Esophagus muscularis mucosa (tissue), 4 donors: ENCODE measurements at regions not wholly inside any gene's neighbourhood (a gene's known extent, or its start where the extent isn't known, plus 50 kb on each side); places are given as distances from the start of the nearest gene placed in this dataset.

Experiments
- DNase-seq: peaks from one replicate; pipeline ENCODE4 v3.0.0-alpha.2; 2017; ENCODE audit errors: extremely low spot score
- H3K27ac ChIP-seq, 4 donors: fragments of 200-600 bp; sonication (generic); replicated peaks in 1 of 4; 1 replicate in 3 of 4; 2 replicates in 1 of 4; pipeline ENCODE4 v1.5.1; 2016 to 2019; ENCODE audit warnings: mild to moderate bottlenecking in 1 of 4
- H3K27me3 ChIP-seq, 4 donors: fragments of 200-600 bp; sonication (generic); one replicate each; pipeline versions ENCODE4 v1.5.1 to v1.6.0; 2016 to 2019
- H3K36me3 ChIP-seq, 4 donors: fragments of 200-600 bp; sonication (generic); one replicate each; pipeline ENCODE4 v1.5.1; 2016 to 2019
- H3K4me1 ChIP-seq, 4 donors: fragments of 200-600 bp; sonication (generic); one replicate each; pipeline ENCODE4 v1.5.1; 2016 to 2019
- H3K4me3 ChIP-seq, 4 donors: fragments of 200-600 bp; sonication (generic); 1 replicate in 2 of 4; 2 replicates in 2 of 4; pipeline ENCODE4 v1.5.1; 2016 to 2019; ENCODE audit warnings: mild to moderate bottlenecking in 4 of 4, moderate library complexity in 1 of 4
- H3K9me3 ChIP-seq, 4 donors: fragments of 200-600 bp; sonication (generic); 1 replicate in 3 of 4; 2 replicates in 1 of 4; pipeline ENCODE4 v1.5.1; 2016 to 2019
- CTCF ChIP-seq, 3 experiments: fragments of 200-600 bp in 2 of 3; fragments of 450-650 bp in 1 of 3; sonication (generic) in 2 of 3; IDR thresholded peaks; one replicate each; pipeline ENCODE4 v1.5.1; 2017 to 2019; ENCODE audit warnings: antibody characterized with exemption in 3 of 3, mild to moderate bottlenecking in 2 of 3, moderate library complexity in 1 of 3
- EP300 ChIP-seq: sonication (generic); formaldehyde crosslinking; IDR thresholded peaks from one replicate; pipeline ENCODE4 v1.6.1; 2017; ENCODE audit warnings: antibody characterized with exemption
- POLR2A ChIP-seq: fragments of 450-650 bp; IDR thresholded peaks from one replicate; pipeline ENCODE4 v1.6.1; 2017; ENCODE audit warnings: antibody characterized with exemption, moderate library complexity, mild to moderate bottlenecking, low read depth
- POLR2AphosphoS5 ChIP-seq, 2 donors: sonication (generic); formaldehyde crosslinking; IDR thresholded peaks; one replicate each; pipeline ENCODE4 v1.6.1; 2017; ENCODE audit warnings: antibody characterized with exemption in 2 of 2
- WGBS: methylation state at CpG from one replicate; pipeline ENCODE4 v1.1.5; 2018; 5-methylcytosine and 5-hydroxymethylcytosine counted together
- intact Hi-C: fragments of 100-400 bp; cut with DNase I; formaldehyde crosslinking; loops from one replicate; pipeline ENCODE4 v1.15.1; 2023

GRCh38 chr20:22241609-22242008, 342.8 kb downstream of the FOXA2 start:
- no peak for DNase-seq
- TF ChIP-seq EP300 (no peak), POLR2A (no peak), CTCF (IDR thresholded peaks at IDR 0.05) (no peak), POLR2AphosphoS5 (IDR thresholded peaks at IDR 0.05) (no peak)
- H3K9me3 ChIP-seq: no peaks in the 10 kb centered on the region
- WGBS: 100% methylated on average over 1 of the region's 1 CpG
- H3K36me3 ChIP-seq: no peaks in the 10 kb centered on the region
- H3K4me3 ChIP-seq: no peak overlapping the region
- intact Hi-C loops: no loop called here
- H3K27me3 ChIP-seq: peaks cover 0 to 7% (median 0%) of the 10 kb centered on the region in 4 donors
- no peak overlapping the region for H3K27ac ChIP-seq
- H3K4me1 ChIP-seq: no peaks in the 10 kb centered on the region

GRCh38 chr20:22232923-22233322, 351.4 kb downstream of the FOXA2 start:
- Histone ChIP-seq H3K9me3 (no peaks in the 10 kb centered on the region), H3K4me1 (no peaks in the 10 kb centered on the region), H3K27me3 (no peaks in the 10 kb centered on the region), H3K27ac (no peak overlapping the region), H3K36me3 (no peaks in the 10 kb centered on the region), H3K4me3 (no peak overlapping the region)
- intact Hi-C loops: no loop called here
- TF ChIP-seq POLR2A (no peak), POLR2AphosphoS5 (IDR thresholded peaks at IDR 0.05) (no peak), EP300 (no peak), CTCF (IDR thresholded peaks at IDR 0.05) (no peak)
- DNase-seq: peak; percentile 89

- no peaks in the 10 kb centered on the region for H3K27me3 ChIP-seq
- intact Hi-C loops: no loop called here
- 37% methylated on average over 7 of the region's 9 CpGs for WGBS
- H3K36me3 ChIP-seq: no peaks in the 10 kb centered on the region
- no peaks in the 10 kb centered on the region for H3K9me3 ChIP-seq
- no peak for TF ChIP-seq CTCF (IDR thresholded peaks at IDR 0.05)
- TF ChIP-seq POLR2AphosphoS5 (IDR thresholded peaks at IDR 0.05): no peak
- TF ChIP-seq EP300: no peak
- TF ChIP-seq POLR2A: no peak
- H3K4me1 ChIP-seq: no peaks in the 10 kb centered on the region
- no peak overlapping the region for H3K27ac ChIP-seq
- peak; percentile 45 for DNase-seq
- H3K4me3 ChIP-seq: no peak overlapping the region
Measured at GRCh38 chr20:22232473-22232872, 351.9 kb downstream of the FOXA2 start.

GRCh38 chr20:22226849-22227700, 357.3 kb downstream of the FOXA2 start:
- Histone ChIP-seq H3K36me3 (no peaks in the 10 kb centered on the region), H3K9me3 (no peaks in the 10 kb centered on the region), H3K27ac (no peak overlapping the region), H3K27me3 (no peaks in the 10 kb centered on the region), H3K4me3 (no peak overlapping the region), H3K4me1 (no peaks in the 10 kb centered on the region)
- WGBS: 69% methylated on average over 7 of the region's 7 CpGs
- no peak for TF ChIP-seq CTCF (IDR thresholded peaks at IDR 0.05)
- TF ChIP-seq POLR2AphosphoS5 (IDR thresholded peaks at IDR 0.05): no peak
- no peak for TF ChIP-seq EP300
- TF ChIP-seq POLR2A: no peak
- peak; percentile 75 for DNase-seq
- intact Hi-C loops: no loop called here

GRCh38 chr20:22223236-22223635, 361.1 kb downstream of the FOXA2 start:
- H3K9me3 ChIP-seq: no peaks in the 10 kb centered on the region
- no peaks in the 10 kb centered on the region for H3K4me1 ChIP-seq
- WGBS: 29% methylated on average over 3 of the region's 3 CpGs
- no peak for TF ChIP-seq POLR2AphosphoS5 (IDR thresholded peaks at IDR 0.05)
- no peak for TF ChIP-seq CTCF (IDR thresholded peaks at IDR 0.05)
- no peak for TF ChIP-seq EP300
- TF ChIP-seq POLR2A: no peak
- H3K27me3 ChIP-seq: no peaks in the 10 kb centered on the region
- DNase-seq: no peak
- H3K36me3 ChIP-seq: no peaks in the 10 kb centered on the region
- no peak overlapping the region for H3K27ac ChIP-seq
- H3K4me3 ChIP-seq: no peak overlapping the region
- intact Hi-C loops: no loop called here
